Astrocyte of the hippocampus (primary cell): ENCODE measurements at regions not wholly inside any gene's neighbourhood (a gene's known extent, or its start where the extent isn't known, plus 50 kb on each side); places are given as distances from the start of the nearest gene placed in this dataset.
"Not testable (repeated sequence)": the region's sequence is repeated elsewhere in the genome, so short reads cannot be mapped to it uniquely, and the experiment has no call there.

ENCODE experiments used
- DNase-seq: peaks from one replicate; pipeline ENCODE4 v3.0.0; 2011; ENCODE audit warnings: low read depth, low spot score

DNA sequence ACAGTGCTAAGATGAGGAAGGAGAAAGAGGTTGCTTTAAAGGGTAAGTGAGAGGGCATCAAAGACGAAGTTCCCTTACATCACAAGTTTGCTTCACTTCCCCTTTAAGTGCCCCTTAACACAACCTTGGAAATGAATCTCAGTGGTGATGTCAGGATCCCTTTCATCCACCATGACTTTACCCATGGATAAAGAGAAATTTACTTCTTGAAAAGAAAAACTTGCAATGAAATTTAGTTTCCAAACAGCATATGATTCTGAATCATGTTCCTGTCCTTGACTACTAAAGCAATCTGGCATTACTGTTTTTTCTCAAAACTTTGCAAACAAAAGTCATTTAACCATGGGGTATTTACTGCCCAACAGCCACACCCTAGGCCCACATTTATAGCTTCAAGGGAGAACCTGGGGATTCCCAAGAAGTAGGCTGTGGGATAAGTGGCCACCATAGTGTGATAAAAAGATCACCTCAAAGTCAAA lies 135.9 kb downstream of the ITGB8 start:
- no peak for DNase-seq

GRCh38 chr7:20470082-20470481 lies 139.4 kb downstream of the ITGB8 start:
- DNase-seq, result no peak

- DNase-seq, result no peak
These were observed 140.0 kb downstream of the ITGB8 start for GRCh38 chr7:20470726-20471125.

DNA sequence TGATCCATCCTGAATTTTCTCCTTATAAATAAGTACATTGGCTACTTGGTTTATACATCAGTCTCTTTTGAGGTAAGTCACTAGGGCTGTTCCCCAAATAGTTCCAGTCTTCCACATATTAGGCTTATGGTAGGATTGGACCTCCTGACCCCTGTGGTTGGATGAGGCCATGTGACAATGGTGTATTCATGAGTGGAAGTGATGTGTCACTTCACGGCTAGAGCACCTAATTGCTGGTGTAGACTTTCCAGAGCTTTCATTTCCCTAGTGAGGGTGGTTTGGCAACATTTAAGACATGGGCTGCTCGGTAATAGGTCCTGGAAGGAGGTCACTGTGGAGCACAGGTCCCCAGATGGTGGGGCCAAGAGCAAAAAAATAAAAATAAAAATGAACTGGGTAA lies 141.2 kb upstream of the ABCB5 start:
- DNase-seq, result no peak

- DNase-seq, result no peak
These were observed 139.7 kb upstream of the ABCB5 start for GRCh38 chr7:20475756-20476155.

DNA sequence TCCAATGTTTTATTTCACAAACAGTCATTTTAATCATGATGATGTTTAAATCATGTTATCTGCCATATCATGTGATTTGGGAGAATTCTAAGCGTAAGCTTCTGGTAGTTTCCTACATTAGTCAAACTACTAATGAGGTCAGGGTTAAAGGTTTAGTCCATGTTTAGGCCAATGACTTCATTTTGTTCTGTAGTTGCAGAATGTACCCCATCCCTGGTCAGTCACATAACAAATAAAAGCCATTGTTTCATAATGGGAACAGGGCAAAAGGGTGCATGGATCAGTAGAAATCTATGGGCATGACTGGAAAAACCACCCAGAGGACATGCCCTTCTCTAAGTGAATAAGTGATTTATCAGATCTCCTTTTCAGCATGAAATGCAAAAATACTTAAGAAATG lies 138.4 kb upstream of the ABCB5 start:
- no peak for DNase-seq

GRCh38 chr7:20479706-20480105 lies 135.8 kb upstream of the ABCB5 start:
- DNase-seq, result no peak

GRCh38 chr7:20482071-20482470 lies 133.4 kb upstream of the ABCB5 start:
- peak; percentile 20 for DNase-seq

DNA sequence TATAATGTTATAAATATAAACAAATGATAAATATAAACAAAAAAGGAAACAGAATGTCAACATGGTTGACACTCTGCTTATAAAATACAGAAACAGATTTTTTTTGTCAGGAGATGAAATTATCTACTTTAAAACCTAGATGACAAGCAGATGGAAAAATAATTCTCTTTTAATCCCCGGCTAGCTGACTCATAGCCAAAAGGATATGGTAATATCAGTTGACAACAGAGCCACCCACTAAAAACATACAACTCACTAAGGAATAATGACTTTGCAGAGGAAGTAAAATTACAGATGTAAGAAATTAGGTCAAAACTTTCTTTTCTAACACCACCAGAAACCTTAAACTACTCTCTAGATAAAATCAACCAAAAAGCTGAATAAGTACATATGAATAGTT lies 131.1 kb upstream of the ABCB5 start:
- DNase-seq, result no peak

GRCh38 chr7:20488850-20489249 lies 126.6 kb upstream of the ABCB5 start:
- DNase-seq, result no peak

DNA sequence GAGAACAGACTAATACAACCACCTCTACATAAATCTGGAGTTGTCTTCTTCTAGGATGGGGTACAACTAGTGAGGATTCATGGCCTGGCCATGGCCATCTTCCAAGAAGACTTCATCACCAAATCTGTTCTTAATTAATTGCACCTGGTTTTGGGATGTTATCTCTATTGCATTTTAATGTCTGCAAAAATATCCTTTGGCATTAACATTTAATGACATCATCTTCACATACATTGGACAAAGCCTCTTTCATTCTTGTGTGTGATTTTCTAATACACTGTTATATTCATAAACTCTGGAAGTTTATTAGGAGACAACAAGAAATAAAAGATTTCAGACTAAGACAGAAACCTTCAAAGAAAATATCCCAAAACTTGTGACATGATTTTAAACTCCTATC lies 124.2 kb upstream of the ABCB5 start:
- DNase-seq, result no peak

GRCh38 chr7:20494566-20494965 lies 120.9 kb upstream of the ABCB5 start:
- no peak for DNase-seq

GRCh38 chr7:20501473-20501872 lies 114.0 kb upstream of the ABCB5 start:
- not testable (repeated sequence) for DNase-seq

DNA sequence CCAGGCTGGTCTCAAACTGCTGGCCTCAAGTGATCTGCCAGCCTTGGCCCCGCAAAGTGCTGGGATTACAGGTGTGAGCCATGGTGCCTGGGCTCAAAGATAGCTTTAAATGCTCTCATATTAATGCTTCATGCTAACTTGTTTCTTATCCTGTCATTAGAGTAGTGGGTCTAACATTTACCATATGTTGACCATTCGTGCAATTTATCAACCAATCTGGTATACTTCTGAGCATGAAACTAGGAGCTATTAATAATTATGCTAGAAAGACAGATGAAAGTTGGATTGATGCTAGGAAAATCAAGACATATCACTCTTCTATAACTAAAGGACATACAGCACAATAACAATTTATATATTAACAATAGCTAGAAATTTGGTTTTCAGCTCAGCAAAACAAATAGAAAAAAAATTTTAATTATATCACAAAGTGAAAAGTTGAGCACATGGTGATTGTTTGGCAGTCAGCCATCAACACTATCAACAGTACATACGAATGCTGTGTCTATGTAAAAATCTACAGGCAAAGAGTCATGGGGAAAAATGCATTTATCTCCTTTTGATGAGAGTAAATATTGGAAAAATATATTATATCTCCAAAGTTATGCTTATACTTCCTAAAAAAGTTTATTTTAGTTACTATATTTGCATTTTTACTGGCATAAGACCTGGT lies 112.1 kb upstream of the ABCB5 start:
- no peak for DNase-seq

- no peak for DNase-seq
These were observed 111.4 kb upstream of the ABCB5 start for GRCh38 chr7:20504060-20504459.

DNA sequence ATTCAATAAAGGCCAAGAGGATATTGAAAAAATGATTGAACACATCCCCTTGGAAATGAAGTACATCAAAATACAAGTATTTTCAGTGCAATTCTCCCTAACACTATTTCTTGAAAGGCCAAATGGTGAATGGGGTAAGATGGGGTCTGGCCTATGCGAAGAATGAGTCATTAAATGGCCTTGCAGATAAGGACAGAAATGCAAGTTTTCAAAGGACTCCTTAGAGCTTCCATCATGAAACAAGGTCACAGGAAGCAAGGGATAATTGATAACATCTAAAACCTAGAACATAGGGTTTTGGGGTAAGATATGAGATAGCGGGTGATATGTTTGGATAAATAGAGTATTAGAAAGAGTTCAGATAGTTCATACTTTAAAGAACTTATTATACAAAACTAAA lies 109.3 kb upstream of the ABCB5 start:
- DNase-seq, result no peak

DNA sequence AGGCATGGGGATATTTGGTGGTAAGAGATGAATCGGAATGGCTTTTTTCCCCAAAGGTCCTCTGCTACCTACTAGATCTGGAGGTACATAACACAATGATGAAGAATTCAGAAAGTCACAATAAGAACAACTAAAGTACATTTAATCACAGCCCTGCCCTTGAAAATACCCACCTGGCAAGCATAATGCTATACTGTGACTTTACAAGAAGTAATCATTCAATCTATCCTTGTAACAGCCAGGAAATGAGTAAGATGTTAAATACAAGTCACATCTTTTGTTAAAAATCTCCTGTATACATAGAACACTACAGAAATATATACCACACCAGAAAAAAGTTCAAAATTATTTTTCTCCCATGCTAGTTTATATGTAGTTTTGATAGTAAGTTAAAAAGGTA lies 108.3 kb upstream of the ABCB5 start:
- DNase-seq, result no peak

DNA sequence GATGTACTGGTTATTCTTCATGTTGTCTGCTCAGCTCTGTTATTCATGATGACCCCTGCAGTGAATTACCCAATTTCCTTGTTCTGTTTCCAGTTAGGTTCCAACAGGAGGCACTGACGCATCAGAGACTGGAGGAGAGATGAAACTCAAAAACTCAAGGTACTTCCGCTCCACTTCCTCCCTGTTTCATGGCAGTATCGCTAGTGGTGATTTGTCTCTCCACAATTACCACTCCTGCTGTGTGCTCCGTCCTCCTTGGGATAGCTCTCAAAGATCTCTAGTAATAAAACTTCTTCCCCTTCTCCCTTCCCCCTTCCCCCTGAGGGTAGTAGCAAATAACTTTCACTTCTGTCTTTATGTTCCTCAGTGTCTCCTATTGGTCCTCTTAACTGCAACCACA lies 107.4 kb upstream of the ABCB5 start:
- DNase-seq, result no peak

- no peak for DNase-seq
These were observed 105.4 kb upstream of the ABCB5 start for GRCh38 chr7:20509892-20510572.

GRCh38 chr7:20510573-20510900 lies 104.9 kb upstream of the ABCB5 start:
- DNase-seq, result no peak

DNA sequence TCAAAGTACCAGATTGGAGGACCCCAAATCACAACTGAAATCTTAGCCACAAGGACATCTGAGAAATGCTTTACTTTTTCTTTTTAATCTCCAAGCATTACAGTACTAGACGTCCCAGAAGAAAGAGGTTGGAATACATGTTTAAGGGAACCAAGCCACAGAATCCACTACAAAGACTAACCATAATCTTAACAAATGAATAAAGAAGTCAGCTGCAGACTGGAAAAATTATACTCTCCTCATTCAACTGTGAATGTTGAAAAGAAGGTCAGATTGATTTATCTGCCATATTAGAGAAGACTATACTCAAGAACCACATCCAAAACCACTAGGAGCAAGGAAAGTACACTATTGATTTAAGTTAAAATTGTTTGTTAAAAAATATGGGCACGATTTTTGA lies 102.1 kb upstream of the ABCB5 start:
- DNase-seq, result peak; percentile 44

- DNase-seq, result no peak
These were observed 101.6 kb upstream of the ABCB5 start for GRCh38 chr7:20513897-20514296.

- peak; percentile 96 for DNase-seq
These were observed 101.1 kb upstream of the ABCB5 start for GRCh38 chr7:20514364-20514763.

GRCh38 chr7:20519645-20520044 lies 95.8 kb upstream of the ABCB5 start:
- no peak for DNase-seq
